Adrenal gland (tissue), 5 donors: ENCODE measurements at regions not wholly inside any gene's neighbourhood (a gene's known extent, or its start where the extent isn't known, plus 50 kb on each side); places are given as distances from the start of the nearest gene placed in this dataset.

Source experiments
- CTCF ChIP-seq, 6 experiments: fragments of 450-650 bp in 4 of 6; fragments of 200-600 bp in 2 of 6; sonication (generic) in 1 of 6; IDR thresholded peaks; 1 replicate in 5 of 6; 2 replicates in 1 of 6; pipeline versions ENCODE4 v1.5.1 to v1.8.0; 2016 to 2021; ENCODE audit warnings: antibody characterized with exemption in 6 of 6, mild to moderate bottlenecking in 2 of 6, moderate library complexity in 1 of 6
- POLR2A ChIP-seq, 2 donors: fragments of 450-650 bp; IDR thresholded peaks; one replicate each; pipeline ENCODE4 v1.6.1; 2017; ENCODE audit warnings: antibody characterized with exemption in 2 of 2, mild to moderate bottlenecking in 2 of 2, moderate library complexity in 1 of 2
- donor health status: DM: no; HTN: no; CAD: no.

DNA sequence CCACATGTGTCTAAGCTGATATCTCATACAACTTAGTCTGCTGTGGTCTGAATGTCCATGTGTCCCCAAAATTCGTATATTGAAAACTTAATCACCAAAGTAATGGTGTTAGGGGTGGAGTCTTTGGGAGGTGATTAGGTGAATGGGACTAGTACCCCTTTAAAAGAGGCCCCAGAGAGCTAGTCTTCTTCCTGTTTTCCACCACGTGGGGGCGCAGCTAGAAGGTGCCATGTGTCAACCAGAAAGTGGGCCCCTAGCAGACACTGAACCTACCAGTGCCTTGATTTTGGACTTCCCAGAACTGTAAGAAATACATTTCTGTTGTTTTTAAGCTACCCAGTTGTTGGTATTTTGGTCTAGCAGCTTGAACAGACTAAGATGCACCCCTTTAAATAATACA lies 86.6 kb downstream of the ASB1 start:
- TF ChIP-seq POLR2A (IDR thresholded peaks at IDR 0.05) = no peak
- peak; percentile 13 to 54 (median 40) for TF ChIP-seq CTCF (IDR thresholded peaks at IDR 0.05)
